Sigmoid colon (tissue), 6 donors: ENCODE measurements at regions not wholly inside any gene's neighbourhood (a gene's known extent, or its start where the extent isn't known, plus 50 kb on each side); places are given as distances from the start of the nearest gene placed in this dataset.
"Not testable (repeated sequence)": the region's sequence is repeated elsewhere in the genome, so short reads cannot be mapped to it uniquely, and the experiment has no call there.

ENCODE experiments used
- DNase-seq: peaks from one replicate; pipeline ENCODE4 v3.0.0-alpha.2; 2019
- H3K27ac ChIP-seq, 4 donors: fragments of 200-600 bp; sonication (generic); one replicate each; pipeline ENCODE4 v1.5.1; 2016 to 2019; ENCODE audit warnings: mild to moderate bottlenecking in 1 of 4
- H3K27me3 ChIP-seq, 3 donors: fragments of 200-600 bp; sonication (generic); one replicate each; pipeline ENCODE4 v1.5.1; 2019; ENCODE audit warnings: mild to moderate bottlenecking in 1 of 3
- H3K36me3 ChIP-seq, 4 donors: fragments of 200-600 bp; sonication (generic); one replicate each; pipeline ENCODE4 v1.5.1; 2016 to 2019
- H3K4me1 ChIP-seq, 4 donors: fragments of 200-600 bp; sonication (generic); one replicate each; pipeline ENCODE4 v1.5.1; 2017 to 2019
- H3K4me3 ChIP-seq, 4 donors: fragments of 200-600 bp; sonication (generic); one replicate each; pipeline ENCODE4 v1.5.1; 2017 to 2019; ENCODE audit warnings: mild to moderate bottlenecking in 2 of 4, moderate library complexity in 1 of 4
- H3K9me3 ChIP-seq, 4 donors: fragments of 200-600 bp in 3 of 4; sonication (generic) in 3 of 4; one replicate each; pipeline versions ENCODE4 v1.5.1 to v1.6.1; 2013 to 2019
- EP300 ChIP-seq, 4 donors: sonication (generic); formaldehyde crosslinking; IDR thresholded peaks; one replicate each; pipeline ENCODE4 v1.6.1; 2017; ENCODE audit warnings: antibody characterized with exemption in 4 of 4
- POLR2A ChIP-seq, 2 donors: fragments of 450-650 bp; IDR thresholded peaks; one replicate each; pipeline ENCODE4 v1.6.1; 2016; ENCODE audit warnings: antibody characterized with exemption in 2 of 2, mild to moderate bottlenecking in 2 of 2, moderate library complexity in 2 of 2
- POLR2AphosphoS5 ChIP-seq, 4 donors: sonication (generic); formaldehyde crosslinking; IDR thresholded peaks; one replicate each; pipeline ENCODE4 v1.6.1; 2017; ENCODE audit warnings: antibody characterized with exemption in 4 of 4
- WGBS, 2 donors: extraction: QIAGEN DNeasy Blood & Tissue Kit; methylation state at CpG; one replicate each; pipeline ENCODE4 v1.1.7; 2013; 5-methylcytosine and 5-hydroxymethylcytosine counted together
- intact Hi-C: fragments of 100-400 bp; cut with DNase I; formaldehyde crosslinking; loops from one replicate; pipeline ENCODE4 v1.15.1; 2023
- TF ChIP-seq, protein P1 (sequence below), 4 experiments: fragments of 450-650 bp in 3 of 4; fragments of 200-600 bp in 1 of 4; IDR thresholded peaks; one replicate each; pipeline ENCODE4 v1.5.1; 2016 to 2019; ENCODE audit warnings: antibody characterized with exemption in 4 of 4, mild to moderate bottlenecking in 3 of 4, moderate library complexity in 2 of 4
- donor health status: healthy with polysubstance abuse.
- donor health status: healthy.

DNA sequence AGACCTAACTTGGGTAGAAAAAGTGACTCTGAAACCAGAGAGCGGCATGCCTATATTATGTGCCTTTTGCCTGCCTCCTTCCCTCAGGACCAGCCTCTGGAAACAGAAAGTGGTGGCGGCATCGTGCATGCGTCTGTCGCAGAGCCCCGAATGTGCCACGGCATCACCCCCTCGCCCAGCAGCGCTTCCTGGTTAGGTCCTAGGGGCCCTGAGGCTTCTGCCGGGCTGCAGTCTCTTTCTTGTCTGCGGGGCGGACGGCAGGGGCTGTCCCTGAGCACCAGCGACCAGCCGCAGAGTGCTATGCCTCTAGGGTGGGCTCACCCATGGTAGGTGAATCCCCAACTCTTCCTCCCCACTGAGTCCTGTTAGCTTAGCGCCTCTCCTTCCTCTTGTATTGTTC is 68.7 kb downstream of the VSIG4 start:
- H3K27me3 ChIP-seq: no peaks in the 10 kb centered on the region
- no peaks in the 10 kb centered on the region for H3K36me3 ChIP-seq
- no peak overlapping the region for H3K4me3 ChIP-seq
- no peaks in the 10 kb centered on the region for H3K9me3 ChIP-seq
- H3K4me1 ChIP-seq: no peaks in the 10 kb centered on the region
- no peak for DNase-seq
- TF ChIP-seq POLR2A (IDR thresholded peaks at IDR 0.05) (no peak), POLR2AphosphoS5 (IDR thresholded peaks at IDR 0.05) (no peak)
- TF ChIP-seq, protein P1, sequence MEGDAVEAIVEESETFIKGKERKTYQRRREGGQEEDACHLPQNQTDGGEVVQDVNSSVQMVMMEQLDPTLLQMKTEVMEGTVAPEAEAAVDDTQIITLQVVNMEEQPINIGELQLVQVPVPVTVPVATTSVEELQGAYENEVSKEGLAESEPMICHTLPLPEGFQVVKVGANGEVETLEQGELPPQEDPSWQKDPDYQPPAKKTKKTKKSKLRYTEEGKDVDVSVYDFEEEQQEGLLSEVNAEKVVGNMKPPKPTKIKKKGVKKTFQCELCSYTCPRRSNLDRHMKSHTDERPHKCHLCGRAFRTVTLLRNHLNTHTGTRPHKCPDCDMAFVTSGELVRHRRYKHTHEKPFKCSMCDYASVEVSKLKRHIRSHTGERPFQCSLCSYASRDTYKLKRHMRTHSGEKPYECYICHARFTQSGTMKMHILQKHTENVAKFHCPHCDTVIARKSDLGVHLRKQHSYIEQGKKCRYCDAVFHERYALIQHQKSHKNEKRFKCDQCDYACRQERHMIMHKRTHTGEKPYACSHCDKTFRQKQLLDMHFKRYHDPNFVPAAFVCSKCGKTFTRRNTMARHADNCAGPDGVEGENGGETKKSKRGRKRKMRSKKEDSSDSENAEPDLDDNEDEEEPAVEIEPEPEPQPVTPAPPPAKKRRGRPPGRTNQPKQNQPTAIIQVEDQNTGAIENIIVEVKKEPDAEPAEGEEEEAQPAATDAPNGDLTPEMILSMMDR (IDR thresholded peaks at IDR 0.05): no peak
- 56% methylated on average over 16 of the region's 16 CpGs for WGBS, 2 donors
- H3K27ac ChIP-seq: no peak overlapping the region
- intact Hi-C loops: no loop called here

DNA sequence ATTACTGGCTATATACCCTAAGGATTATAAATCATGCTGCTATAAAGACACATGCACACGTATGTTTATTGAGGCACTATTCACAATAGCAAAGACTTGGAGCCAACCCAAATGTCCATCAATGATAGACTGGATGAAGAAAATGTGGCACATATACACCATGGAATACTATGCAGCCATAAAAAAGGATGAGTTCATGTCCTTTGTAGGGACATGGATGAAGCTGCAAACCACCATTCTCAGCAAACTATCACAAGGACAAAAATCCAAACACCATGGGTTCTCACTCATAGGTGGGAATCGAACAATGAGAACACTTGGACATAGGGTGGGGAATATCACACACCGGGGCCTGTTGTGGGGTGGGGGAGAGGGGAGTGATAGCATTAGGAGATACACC is 72.7 kb downstream of the VSIG4 start:
- H3K4me1 ChIP-seq, H3K4me3 ChIP-seq, DNase-seq, H3K9me3 ChIP-seq, intact Hi-C loops, H3K27ac ChIP-seq, H3K27me3 ChIP-seq, H3K36me3 ChIP-seq: not testable (repeated sequence)
- WGBS, 2 donors: 89 to 90% methylated on average over 3 of the region's 3 CpGs

DNA sequence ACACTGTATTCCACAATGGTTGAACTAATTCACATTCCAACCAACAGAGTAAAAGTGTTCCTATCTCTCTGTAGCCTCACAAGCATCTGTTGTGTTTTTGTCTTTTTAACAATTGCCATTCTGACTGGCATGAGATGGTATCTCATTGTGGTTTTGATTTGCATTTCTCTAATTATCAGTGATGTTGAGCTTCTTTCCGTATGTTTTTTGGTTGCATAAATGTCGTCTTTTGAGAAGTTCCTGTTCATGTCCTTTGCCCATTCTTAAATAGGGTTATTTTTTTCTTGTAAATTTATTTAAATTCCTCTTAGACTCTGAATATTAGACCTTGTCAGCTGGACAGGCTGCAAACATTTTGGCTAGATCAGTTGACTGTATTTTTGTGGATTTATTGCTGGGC is 78.2 kb downstream of the VSIG4 start:
- WGBS, 2 donors: 85 to 94% methylated on average over 2 of the region's 2 CpGs
- H3K9me3 ChIP-seq: no peaks in the 10 kb centered on the region
- intact Hi-C loops: no loop called here
- H3K27ac ChIP-seq: no peak overlapping the region
- H3K4me1 ChIP-seq: no peaks in the 10 kb centered on the region
- H3K36me3 ChIP-seq: no peaks in the 10 kb centered on the region
- no peak for TF ChIP-seq POLR2AphosphoS5 (IDR thresholded peaks at IDR 0.05)
- no peak for TF ChIP-seq POLR2A (IDR thresholded peaks at IDR 0.05)
- no peak for TF ChIP-seq EP300 (IDR thresholded peaks at IDR 0.05)
- TF ChIP-seq, protein P1 (IDR thresholded peaks at IDR 0.05): no peak
- no peaks in the 10 kb centered on the region for H3K27me3 ChIP-seq
- no peak for DNase-seq
- H3K4me3 ChIP-seq: no peak overlapping the region

DNA sequence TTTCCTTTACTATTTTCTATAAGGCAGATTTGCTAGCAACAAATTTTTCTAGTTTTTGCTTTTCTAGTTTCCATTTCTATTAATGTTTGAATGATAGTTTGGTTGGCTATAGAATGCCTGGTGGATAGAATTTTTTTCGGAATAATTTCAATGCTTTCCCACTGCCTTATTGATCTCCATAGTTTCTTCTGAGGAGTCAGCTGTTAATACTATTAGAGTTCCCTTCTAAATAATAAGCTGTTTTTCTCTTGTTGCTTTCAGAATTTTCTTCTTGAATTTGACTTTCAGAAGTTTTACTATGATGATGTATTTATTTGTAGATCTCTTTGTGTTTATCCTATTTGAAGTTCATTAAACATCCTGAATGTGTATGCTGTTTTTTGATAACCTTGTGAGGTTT is 91.8 kb downstream of the VSIG4 start:
- Histone ChIP-seq H3K4me1 (no peaks in the 10 kb centered on the region), H3K27ac (no peak overlapping the region), H3K27me3 (no peaks in the 10 kb centered on the region), H3K4me3 (no peak overlapping the region), H3K36me3 (no peaks in the 10 kb centered on the region), H3K9me3 (no peaks in the 10 kb centered on the region)
- no peak for TF ChIP-seq POLR2A (IDR thresholded peaks at IDR 0.05)
- no peak for TF ChIP-seq EP300 (IDR thresholded peaks at IDR 0.05)
- TF ChIP-seq POLR2AphosphoS5 (IDR thresholded peaks at IDR 0.05): no peak
- intact Hi-C loops: no loop called here
- 89 to 94% methylated on average over 1 of the region's 1 CpG for WGBS, 2 donors
- DNase-seq: no peak

DNA sequence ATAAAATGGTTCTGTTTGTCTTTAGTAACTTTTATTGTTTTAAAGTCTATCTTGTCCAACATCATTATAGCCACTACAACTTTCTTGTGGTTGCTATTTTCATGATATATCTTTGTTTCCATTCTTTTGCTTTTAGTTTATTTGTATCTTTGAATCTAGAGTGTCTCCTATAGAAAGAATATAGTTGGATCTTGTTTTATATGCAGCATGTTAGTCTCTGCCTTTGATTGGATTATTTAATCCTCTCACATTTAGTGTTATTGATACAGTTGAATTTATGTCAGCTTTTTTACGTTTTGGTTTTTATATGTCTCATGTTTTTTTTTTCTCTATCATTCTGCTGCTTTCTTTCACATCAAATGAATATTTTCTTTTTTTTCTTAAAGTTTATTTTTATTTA is 98.1 kb downstream of the VSIG4 start:
- no peak for TF ChIP-seq EP300 (IDR thresholded peaks at IDR 0.05)
- TF ChIP-seq, protein P1 (IDR thresholded peaks at IDR 0.05): no peak
- TF ChIP-seq POLR2A (IDR thresholded peaks at IDR 0.05): no peak
- no peak for TF ChIP-seq POLR2AphosphoS5 (IDR thresholded peaks at IDR 0.05)
- H3K36me3 ChIP-seq: no peaks in the 10 kb centered on the region
- 59 to 83% methylated on average over 1 of the region's 1 CpG for WGBS, 2 donors
- no peaks in the 10 kb centered on the region for H3K4me1 ChIP-seq
- DNase-seq: no peak
- no peaks in the 10 kb centered on the region for H3K9me3 ChIP-seq
- H3K27me3 ChIP-seq: no peaks in the 10 kb centered on the region
- no peak overlapping the region for H3K4me3 ChIP-seq
- no peak overlapping the region for H3K27ac ChIP-seq
- intact Hi-C loops: no loop called here

DNA sequence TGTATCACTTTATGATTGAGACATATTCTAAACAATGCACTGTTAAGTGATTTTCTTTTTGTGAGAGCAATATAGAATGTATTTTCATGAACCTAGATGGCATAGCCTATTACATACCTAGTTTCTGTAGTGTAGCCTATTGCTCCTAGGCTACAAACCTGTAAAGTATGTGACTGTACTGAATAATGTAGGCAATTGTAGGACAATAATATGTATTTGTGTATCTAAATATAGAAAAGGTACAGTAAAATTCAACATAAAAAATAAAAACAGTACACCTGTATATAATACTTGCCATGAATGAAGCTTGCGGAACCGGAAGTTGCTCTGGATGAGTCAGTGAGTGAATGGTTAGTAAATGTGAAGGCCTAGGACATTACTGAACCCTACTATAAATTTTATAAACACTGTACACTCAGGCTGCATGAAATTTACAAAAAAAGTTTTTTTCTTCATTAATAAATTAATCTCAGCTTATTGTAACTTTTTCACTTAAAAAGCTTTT is 106.7 kb downstream of the VSIG4 start:
- intact Hi-C loops: no loop called here
- H3K4me3 ChIP-seq: no peak overlapping the region
- H3K9me3 ChIP-seq: no peaks in the 10 kb centered on the region
- no peak for DNase-seq
- H3K27ac ChIP-seq: no peak overlapping the region
- TF ChIP-seq POLR2A (IDR thresholded peaks at IDR 0.05) (no peak), POLR2AphosphoS5 (IDR thresholded peaks at IDR 0.05) (no peak), EP300 (IDR thresholded peaks at IDR 0.05) (no peak)
- TF ChIP-seq, protein P1 (IDR thresholded peaks at IDR 0.05): no peak
- no peaks in the 10 kb centered on the region for H3K27me3 ChIP-seq
- 67 to 70% methylated on average over 2 of the region's 2 CpGs for WGBS, 2 donors
- no peaks in the 10 kb centered on the region for H3K36me3 ChIP-seq
- no peaks in the 10 kb centered on the region for H3K4me1 ChIP-seq
